ENCODE measurements at regions not wholly inside any gene's neighbourhood (a gene's known extent, or its start where the extent isn't known, plus 50 kb on each side); places are given as distances from the start of the nearest gene placed in this dataset.

DNA sequence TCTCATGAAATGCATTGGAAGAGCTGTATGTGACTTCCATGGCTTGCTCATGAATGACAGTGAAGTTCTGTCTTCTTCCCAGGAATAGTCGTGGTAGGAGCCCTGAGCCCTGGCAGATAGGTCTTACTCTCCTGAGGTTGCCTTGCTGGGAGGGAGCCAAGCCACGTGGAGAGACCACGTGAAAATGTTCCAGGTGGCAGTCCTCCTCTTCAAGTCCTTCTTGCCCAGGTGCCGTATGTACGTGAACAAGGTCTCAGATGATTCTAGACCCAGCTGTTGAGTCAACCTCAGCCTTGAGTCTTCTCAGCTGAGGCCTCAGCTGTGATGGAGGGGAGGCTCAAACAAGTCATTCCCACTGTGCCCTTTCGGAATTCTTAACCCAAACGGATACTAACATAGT, 192.4 kb upstream of the PRDM1 start:
- no peaks in the 10 kb centered on the region for H3K36me3 ChIP-seq (ENCODE audit: control insufficient read depth in 4 of 4, insufficient read depth in 3 of 4, low read depth in 1 of 4, low read length in 3 of 4)
- H3K9me3 ChIP-seq (ENCODE audit: control insufficient read depth in 4 of 4, low read length in 3 of 4) = peaks cover 0 to 2% (median 0%) of the 10 kb centered on the region in 4 donors
- no peak for DNase-seq (ENCODE audit: low spot score)
- H3K4me1 ChIP-seq (ENCODE audit: control insufficient read depth in 4 of 4, insufficient read depth in 4 of 4, low read length in 3 of 4) = no peaks in the 10 kb centered on the region
- H3K27ac ChIP-seq (ENCODE audit: low read depth in 1 of 2, low read length in 2 of 2) = no peak overlapping the region
- no peak overlapping the region for H3K9ac ChIP-seq (ENCODE audit: low read depth in 1 of 2, low read length in 2 of 2)
- no peak overlapping the region for H3K4me3 ChIP-seq (ENCODE audit: low read depth in 1 of 3, low read length in 3 of 3)
- TF ChIP-seq MAX (IDR thresholded peaks at IDR 0.05) (no peak), SP1 (IDR thresholded peaks at IDR 0.05) (no peak), RXRA (IDR thresholded peaks at IDR 0.05) (no peak), HNF4G (IDR thresholded peaks at IDR 0.05) (no peak), EGR1 (IDR thresholded peaks at IDR 0.05; ENCODE audit: low read depth in 2 of 2) (no peak), NR2F2 (IDR thresholded peaks at IDR 0.05) (no peak), YY1 (IDR thresholded peaks at IDR 0.05) (no peak), CTCF (IDR thresholded peaks at IDR 0.05; ENCODE audit: low read depth, low read length, missing input control) (no peak), RAD21 (IDR thresholded peaks at IDR 0.05) (no peak), HNF4A (conservative IDR thresholded peaks at IDR 0.05) (no peak), JUND (IDR thresholded peaks at IDR 0.05) (no peak), FOXA1 (IDR thresholded peaks at IDR 0.05) (no peak), FOXA2 (IDR thresholded peaks at IDR 0.05) (no peak), TAF1 (conservative IDR thresholded peaks at IDR 0.05) (no peak)
- TF ChIP-seq, protein P1, sequence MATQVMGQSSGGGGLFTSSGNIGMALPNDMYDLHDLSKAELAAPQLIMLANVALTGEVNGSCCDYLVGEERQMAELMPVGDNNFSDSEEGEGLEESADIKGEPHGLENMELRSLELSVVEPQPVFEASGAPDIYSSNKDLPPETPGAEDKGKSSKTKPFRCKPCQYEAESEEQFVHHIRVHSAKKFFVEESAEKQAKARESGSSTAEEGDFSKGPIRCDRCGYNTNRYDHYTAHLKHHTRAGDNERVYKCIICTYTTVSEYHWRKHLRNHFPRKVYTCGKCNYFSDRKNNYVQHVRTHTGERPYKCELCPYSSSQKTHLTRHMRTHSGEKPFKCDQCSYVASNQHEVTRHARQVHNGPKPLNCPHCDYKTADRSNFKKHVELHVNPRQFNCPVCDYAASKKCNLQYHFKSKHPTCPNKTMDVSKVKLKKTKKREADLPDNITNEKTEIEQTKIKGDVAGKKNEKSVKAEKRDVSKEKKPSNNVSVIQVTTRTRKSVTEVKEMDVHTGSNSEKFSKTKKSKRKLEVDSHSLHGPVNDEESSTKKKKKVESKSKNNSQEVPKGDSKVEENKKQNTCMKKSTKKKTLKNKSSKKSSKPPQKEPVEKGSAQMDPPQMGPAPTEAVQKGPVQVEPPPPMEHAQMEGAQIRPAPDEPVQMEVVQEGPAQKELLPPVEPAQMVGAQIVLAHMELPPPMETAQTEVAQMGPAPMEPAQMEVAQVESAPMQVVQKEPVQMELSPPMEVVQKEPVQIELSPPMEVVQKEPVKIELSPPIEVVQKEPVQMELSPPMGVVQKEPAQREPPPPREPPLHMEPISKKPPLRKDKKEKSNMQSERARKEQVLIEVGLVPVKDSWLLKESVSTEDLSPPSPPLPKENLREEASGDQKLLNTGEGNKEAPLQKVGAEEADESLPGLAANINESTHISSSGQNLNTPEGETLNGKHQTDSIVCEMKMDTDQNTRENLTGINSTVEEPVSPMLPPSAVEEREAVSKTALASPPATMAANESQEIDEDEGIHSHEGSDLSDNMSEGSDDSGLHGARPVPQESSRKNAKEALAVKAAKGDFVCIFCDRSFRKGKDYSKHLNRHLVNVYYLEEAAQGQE (IDR thresholded peaks at IDR 0.05) = no peak
- TF ChIP-seq, protein P2, sequence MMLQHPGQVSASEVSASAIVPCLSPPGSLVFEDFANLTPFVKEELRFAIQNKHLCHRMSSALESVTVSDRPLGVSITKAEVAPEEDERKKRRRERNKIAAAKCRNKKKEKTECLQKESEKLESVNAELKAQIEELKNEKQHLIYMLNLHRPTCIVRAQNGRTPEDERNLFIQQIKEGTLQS (IDR thresholded peaks at IDR 0.05) = no peak
- TF ChIP-seq, protein P3, sequence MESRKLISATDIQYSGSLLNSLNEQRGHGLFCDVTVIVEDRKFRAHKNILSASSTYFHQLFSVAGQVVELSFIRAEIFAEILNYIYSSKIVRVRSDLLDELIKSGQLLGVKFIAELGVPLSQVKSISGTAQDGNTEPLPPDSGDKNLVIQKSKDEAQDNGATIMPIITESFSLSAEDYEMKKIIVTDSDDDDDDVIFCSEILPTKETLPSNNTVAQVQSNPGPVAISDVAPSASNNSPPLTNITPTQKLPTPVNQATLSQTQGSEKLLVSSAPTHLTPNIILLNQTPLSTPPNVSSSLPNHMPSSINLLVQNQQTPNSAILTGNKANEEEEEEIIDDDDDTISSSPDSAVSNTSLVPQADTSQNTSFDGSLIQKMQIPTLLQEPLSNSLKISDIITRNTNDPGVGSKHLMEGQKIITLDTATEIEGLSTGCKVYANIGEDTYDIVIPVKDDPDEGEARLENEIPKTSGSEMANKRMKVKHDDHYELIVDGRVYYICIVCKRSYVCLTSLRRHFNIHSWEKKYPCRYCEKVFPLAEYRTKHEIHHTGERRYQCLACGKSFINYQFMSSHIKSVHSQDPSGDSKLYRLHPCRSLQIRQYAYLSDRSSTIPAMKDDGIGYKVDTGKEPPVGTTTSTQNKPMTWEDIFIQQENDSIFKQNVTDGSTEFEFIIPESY (IDR thresholded peaks at IDR 0.05) = no peak
- 83% methylated on average over 7 of the region's 7 CpGs for WGBS
- no peaks in the 10 kb centered on the region for H3K27me3 ChIP-seq (ENCODE audit: control insufficient read depth in 4 of 4, insufficient read depth in 4 of 4, low read length in 3 of 4)
